MCF 10A (cell line): ENCODE measurements at regions not wholly inside any gene's neighbourhood (a gene's known extent, or its start where the extent isn't known, plus 50 kb on each side); places are given as distances from the start of the nearest gene placed in this dataset.

ENCODE experiments used
- BruUV-seq: library from RNA; stranded (reverse); fragments of 400-500 nt; replicated peaks from 2 replicates; lab custom pipeline; 2021; lab: Mats Ljungman, UMichigan
- CTCF ChIA-PET: fragments of 300-600 bp; sonication (Branson Sonifier 250); formaldehyde crosslinking; extraction: SDS; loops from one replicate; lab custom pipeline; 2021; ENCODE audit warnings: antibody characterized with exemption, inconsistent platforms; lab: Yijun Ruan, JAX
- POLR2A ChIA-PET: fragments of 300-600, 350-650 bp; sonication (Branson Sonifier 250); formaldehyde crosslinking; extraction: SDS; loops from one replicate; lab custom pipeline; 2020; ENCODE audit warnings: antibody characterized with exemption, inconsistent platforms; lab: Yijun Ruan, JAX
- DNase-seq: peaks from one replicate; pipeline ENCODE4 v3.0.0-alpha.2; 2018; ENCODE audit not compliant: unreplicated experiment
- H3K27ac Mint-ChIP-seq: one replicate; pipeline ENCODE4 v1.8.0; 2022; ENCODE audit warnings: mild to moderate bottlenecking, low read depth, mixed read lengths; ENCODE audit not compliant: unreplicated experiment
- H3K27me3 Mint-ChIP-seq: one replicate; pipeline ENCODE4 v1.8.0; 2022; ENCODE audit warnings: mixed read lengths; ENCODE audit not compliant: insufficient read depth, unreplicated experiment
- H3K36me3 Mint-ChIP-seq: one replicate; pipeline ENCODE4 v1.8.0; 2022; ENCODE audit warnings: mild to moderate bottlenecking, moderate library complexity, mixed read lengths; ENCODE audit not compliant: insufficient read depth, unreplicated experiment
- H3K4me1 Mint-ChIP-seq: one replicate; pipeline ENCODE4 v1.8.0; 2022; ENCODE audit warnings: mixed read lengths; ENCODE audit not compliant: insufficient read depth, unreplicated experiment
- H3K4me3 Mint-ChIP-seq: one replicate; pipeline ENCODE4 v1.8.0; 2022; ENCODE audit warnings: mild to moderate bottlenecking, moderate library complexity, mixed read lengths; ENCODE audit not compliant: unreplicated experiment
- H3K9me3 Mint-ChIP-seq: one replicate; pipeline ENCODE4 v1.8.0; 2022; ENCODE audit warnings: mixed read lengths; ENCODE audit not compliant: unreplicated experiment
- intact Hi-C: fragments of 100-400 bp; cut with micrococcal nuclease; formaldehyde crosslinking; loops from 2 replicates; pipeline ENCODE4 v1.14.1; 2022
- TF ChIP-seq, protein P1 (sequence below): fragments of 200-600 bp; IDR thresholded peaks from one replicate; pipeline ENCODE4 v1.8.0; 2022; ENCODE audit warnings: antibody characterized with exemption, mild to moderate bottlenecking; ENCODE audit not compliant: unreplicated experiment

DNA sequence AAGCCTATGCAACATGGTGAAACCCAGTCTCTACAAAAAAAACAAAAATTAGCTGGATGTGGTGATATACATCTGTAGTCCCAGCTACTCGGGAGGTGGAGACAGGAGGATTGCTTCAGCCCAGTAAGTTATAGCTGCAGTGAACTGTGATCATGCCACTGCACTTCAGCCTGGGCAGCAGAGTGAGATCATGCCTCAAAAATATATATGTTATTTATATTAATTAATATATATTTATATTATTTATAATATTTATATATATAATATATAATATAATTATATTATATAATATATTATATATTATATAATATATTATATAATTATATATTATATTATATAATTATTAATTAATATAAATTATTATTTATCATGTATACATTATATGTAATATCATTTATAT is 1158.4 kb upstream of the AUTS2 start:
- H3K4me3 Mint-ChIP-seq, result no peak overlapping the region
- TF ChIP-seq, protein P1, sequence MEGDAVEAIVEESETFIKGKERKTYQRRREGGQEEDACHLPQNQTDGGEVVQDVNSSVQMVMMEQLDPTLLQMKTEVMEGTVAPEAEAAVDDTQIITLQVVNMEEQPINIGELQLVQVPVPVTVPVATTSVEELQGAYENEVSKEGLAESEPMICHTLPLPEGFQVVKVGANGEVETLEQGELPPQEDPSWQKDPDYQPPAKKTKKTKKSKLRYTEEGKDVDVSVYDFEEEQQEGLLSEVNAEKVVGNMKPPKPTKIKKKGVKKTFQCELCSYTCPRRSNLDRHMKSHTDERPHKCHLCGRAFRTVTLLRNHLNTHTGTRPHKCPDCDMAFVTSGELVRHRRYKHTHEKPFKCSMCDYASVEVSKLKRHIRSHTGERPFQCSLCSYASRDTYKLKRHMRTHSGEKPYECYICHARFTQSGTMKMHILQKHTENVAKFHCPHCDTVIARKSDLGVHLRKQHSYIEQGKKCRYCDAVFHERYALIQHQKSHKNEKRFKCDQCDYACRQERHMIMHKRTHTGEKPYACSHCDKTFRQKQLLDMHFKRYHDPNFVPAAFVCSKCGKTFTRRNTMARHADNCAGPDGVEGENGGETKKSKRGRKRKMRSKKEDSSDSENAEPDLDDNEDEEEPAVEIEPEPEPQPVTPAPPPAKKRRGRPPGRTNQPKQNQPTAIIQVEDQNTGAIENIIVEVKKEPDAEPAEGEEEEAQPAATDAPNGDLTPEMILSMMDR, result no peak
- BruUV-seq, result no TSS peak
- ChIA-PET CTCF (interaction anchor here (0.6 kb wide), 1 partner anchor 33 kb away, joined by 6 read pairs; no protein-coding TSS in a partner anchor), POLR2A (no interaction called here)
- no peaks in the 10 kb centered on the region for H3K36me3 Mint-ChIP-seq
- DNase-seq, result no peak
- intact Hi-C loops, result no loop called here
- no peaks in the 10 kb centered on the region for H3K27me3 Mint-ChIP-seq
- peaks cover 38% of the 10 kb centered on the region for H3K9me3 Mint-ChIP-seq
- no peaks in the 10 kb centered on the region for H3K4me1 Mint-ChIP-seq
- H3K27ac Mint-ChIP-seq, result no peak overlapping the region

- POLR2A ChIA-PET, result no interaction called here
- TF ChIP-seq, protein P1, result no peak
- H3K27ac Mint-ChIP-seq, result no peak overlapping the region
- H3K27me3 Mint-ChIP-seq, result no peaks in the 10 kb centered on the region
- H3K36me3 Mint-ChIP-seq, result peaks cover 3% of the 10 kb centered on the region
- H3K4me3 Mint-ChIP-seq, result no peak overlapping the region
- no peaks in the 10 kb centered on the region for H3K4me1 Mint-ChIP-seq
- DNase-seq, result no peak
- H3K9me3 Mint-ChIP-seq, result peaks cover 43% of the 10 kb centered on the region
- CTCF ChIA-PET, result interaction anchor here (0.6 kb wide), 1 partner anchor 1311 kb away, joined by 3 read pairs; no protein-coding TSS in a partner anchor
- intact Hi-C loops, result no loop called here
- BruUV-seq, result no TSS peak
Measured at GRCh38 chr7:68440866-68441265, 1157.4 kb upstream of the AUTS2 start.

GRCh38 chr7:68441645-68442044 is 1156.6 kb upstream of the AUTS2 start:
- no peaks in the 10 kb centered on the region for H3K27me3 Mint-ChIP-seq
- BruUV-seq, result no TSS peak
- DNase-seq, result no peak
- no peak overlapping the region for H3K4me3 Mint-ChIP-seq
- H3K4me1 Mint-ChIP-seq, result no peaks in the 10 kb centered on the region
- ChIA-PET CTCF (no interaction called here), POLR2A (no interaction called here)
- H3K27ac Mint-ChIP-seq, result no peak overlapping the region
- H3K36me3 Mint-ChIP-seq, result peaks cover 5% of the 10 kb centered on the region
- intact Hi-C loops, result no loop called here
- peaks cover 40% of the 10 kb centered on the region for H3K9me3 Mint-ChIP-seq
- TF ChIP-seq, protein P1, result no peak

DNA sequence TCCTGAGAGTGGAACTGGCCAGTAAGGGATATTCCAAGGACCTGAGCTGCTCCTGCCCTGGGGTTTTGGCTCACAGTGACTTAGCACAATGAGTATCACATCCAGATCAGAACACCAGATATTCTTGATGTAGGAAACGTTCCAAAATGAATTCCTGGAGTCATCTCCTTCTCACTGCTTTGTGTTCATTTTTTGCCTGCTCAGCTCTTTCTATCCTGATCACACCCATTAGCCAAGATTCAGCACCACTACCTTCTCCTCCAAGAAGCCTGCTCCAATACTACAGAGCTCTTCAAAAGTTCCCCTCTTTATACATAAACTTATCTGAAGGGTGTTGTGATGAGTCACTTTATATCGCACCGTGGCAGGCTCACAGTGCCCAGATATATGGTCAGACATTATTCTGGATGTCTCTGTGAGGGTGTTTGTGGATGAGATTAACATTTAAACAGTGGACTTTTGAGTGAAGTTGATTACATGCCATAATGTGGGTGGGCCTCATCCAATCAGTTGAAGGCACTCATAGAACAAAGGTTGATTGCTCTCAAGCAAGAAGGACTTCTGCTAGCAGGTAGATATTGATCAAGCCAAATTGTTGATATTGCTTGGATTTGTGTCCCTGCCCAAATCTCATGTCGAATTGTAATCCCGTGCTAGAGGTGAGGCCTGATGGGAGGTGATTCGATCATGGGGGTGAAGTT is 1155.2 kb upstream of the AUTS2 start:
- POLR2A ChIA-PET, result no interaction called here

More for the DNA sequence above, 1155.2 kb upstream of the AUTS2 start:
- H3K36me3 Mint-ChIP-seq, result peaks cover 5% of the 10 kb centered on the region
- H3K27ac Mint-ChIP-seq, result no peak overlapping the region
- no peaks in the 10 kb centered on the region for H3K27me3 Mint-ChIP-seq
- CTCF ChIA-PET, result no interaction called here
- intact Hi-C loops, result no loop called here
- H3K4me1 Mint-ChIP-seq, result no peaks in the 10 kb centered on the region
- H3K4me3 Mint-ChIP-seq, result no peak overlapping the region
- H3K9me3 Mint-ChIP-seq, result peaks cover 28% of the 10 kb centered on the region
- no TSS peak for BruUV-seq
- no peak for DNase-seq
- TF ChIP-seq, protein P1, result no peak
